Suprapubic skin (tissue), 4 donors: ENCODE measurements at regions not wholly inside any gene's neighbourhood (a gene's known extent, or its start where the extent isn't known, plus 50 kb on each side); places are given as distances from the start of the nearest gene placed in this dataset.

Experiments used
- EP300 ChIP-seq: sonication (generic); formaldehyde crosslinking; IDR thresholded peaks from one replicate; pipeline ENCODE4 v1.6.1; 2017; ENCODE audit warnings: antibody characterized with exemption
- POLR2AphosphoS5 ChIP-seq, 3 donors: sonication (generic); formaldehyde crosslinking; IDR thresholded peaks; one replicate each; pipeline ENCODE4 v1.6.1; 2017; ENCODE audit warnings: antibody characterized with exemption in 3 of 3
- TF ChIP-seq, protein P1 (sequence below), 2 donors: fragments of 200-600 bp in 1 of 2; fragments of 450-650 bp in 1 of 2; sonication (generic) in 1 of 2; IDR thresholded peaks; one replicate each; pipeline ENCODE4 v1.5.1; 2016 to 2019; ENCODE audit warnings: antibody characterized with exemption in 2 of 2, mild to moderate bottlenecking in 1 of 2, moderate library complexity in 1 of 2

DNA sequence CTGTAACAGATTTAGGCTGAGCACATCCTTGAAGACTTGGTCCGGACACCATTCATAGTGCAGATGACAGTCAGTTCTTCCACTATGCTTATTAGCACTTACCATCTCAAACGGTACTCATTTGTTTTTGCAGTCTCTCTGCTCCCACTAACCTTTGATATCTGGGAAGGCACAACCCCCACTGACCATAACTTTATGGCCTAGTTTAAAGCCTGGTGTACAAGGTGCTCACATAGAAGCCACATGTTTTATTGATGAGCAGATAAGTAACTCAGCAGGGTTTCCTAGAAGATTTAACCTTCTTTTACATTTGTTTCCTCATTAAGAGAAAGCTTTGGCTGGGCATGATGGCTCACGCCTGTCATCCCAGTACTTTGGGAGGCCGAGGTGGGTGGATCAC, 119.3 kb upstream of the MAGI3 start:
- TF ChIP-seq, protein P1, sequence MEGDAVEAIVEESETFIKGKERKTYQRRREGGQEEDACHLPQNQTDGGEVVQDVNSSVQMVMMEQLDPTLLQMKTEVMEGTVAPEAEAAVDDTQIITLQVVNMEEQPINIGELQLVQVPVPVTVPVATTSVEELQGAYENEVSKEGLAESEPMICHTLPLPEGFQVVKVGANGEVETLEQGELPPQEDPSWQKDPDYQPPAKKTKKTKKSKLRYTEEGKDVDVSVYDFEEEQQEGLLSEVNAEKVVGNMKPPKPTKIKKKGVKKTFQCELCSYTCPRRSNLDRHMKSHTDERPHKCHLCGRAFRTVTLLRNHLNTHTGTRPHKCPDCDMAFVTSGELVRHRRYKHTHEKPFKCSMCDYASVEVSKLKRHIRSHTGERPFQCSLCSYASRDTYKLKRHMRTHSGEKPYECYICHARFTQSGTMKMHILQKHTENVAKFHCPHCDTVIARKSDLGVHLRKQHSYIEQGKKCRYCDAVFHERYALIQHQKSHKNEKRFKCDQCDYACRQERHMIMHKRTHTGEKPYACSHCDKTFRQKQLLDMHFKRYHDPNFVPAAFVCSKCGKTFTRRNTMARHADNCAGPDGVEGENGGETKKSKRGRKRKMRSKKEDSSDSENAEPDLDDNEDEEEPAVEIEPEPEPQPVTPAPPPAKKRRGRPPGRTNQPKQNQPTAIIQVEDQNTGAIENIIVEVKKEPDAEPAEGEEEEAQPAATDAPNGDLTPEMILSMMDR (IDR thresholded peaks at IDR 0.05) = no peak
- TF ChIP-seq EP300 = no peak
- TF ChIP-seq POLR2AphosphoS5 (IDR thresholded peaks at IDR 0.05) = no peak
